B cell (primary cell): ENCODE measurements at regions not wholly inside any gene's neighbourhood (a gene's known extent, or its start where the extent isn't known, plus 50 kb on each side); places are given as distances from the start of the nearest gene placed in this dataset.

ENCODE experiments used
- ATAC-seq: fragments of 200-7000 bp; cut with Tn5 transposase; one replicate; pipeline ENCODE4 v1.10.0; 2021; ENCODE audit warnings: low read depth, mild to moderate bottlenecking, moderate number of reproducible peaks, moderate library complexity
- CTCF ChIA-PET: fragments of 350-600 bp; sonication (Branson Sonifier 250); formaldehyde crosslinking; loops from one replicate; lab custom pipeline; 2021; ENCODE audit warnings: antibody characterized with exemption, inconsistent platforms; lab: Charles Lee
- POLR2A ChIA-PET: fragments of 350-600 bp; sonication (Branson Sonifier 250); formaldehyde crosslinking; loops from one replicate; lab custom pipeline; 2021; ENCODE audit warnings: antibody characterized with exemption; lab: Charles Lee
- DNase-seq: peaks from one replicate; pipeline ENCODE4 v3.0.0; 2013
- H2AFZ ChIP-seq: 2 replicates; pipeline ENCODE4 v1.6.1; 2012; ENCODE audit warnings: mild to moderate bottlenecking, low read depth, low read length; ENCODE audit not compliant: insufficient read depth, poor library complexity, severe bottlenecking
- H3K27ac ChIP-seq, 2 donors: 1 replicate in 1 of 2; 2 replicates in 1 of 2; pipeline ENCODE4 v1.5.1; 2012 to 2013; ENCODE audit warnings: low read length in 2 of 2, mild to moderate bottlenecking in 2 of 2, moderate library complexity in 1 of 2
- H3K27me3 ChIP-seq, 4 experiments: fragments of 200-600 bp in 1 of 4; sonication (generic) in 1 of 4; replicated peaks in 1 of 4; 1 replicate in 2 of 4; 2 replicates in 2 of 4; pipeline versions ENCODE4 v1.6.1 to v1.7.0; 2013 to 2016; ENCODE audit warnings: low read length in 3 of 4, mild to moderate bottlenecking in 2 of 4, mixed read lengths in 1 of 4, moderate library complexity in 1 of 4; ENCODE audit not compliant: insufficient read depth in 4 of 4, control insufficient read depth in 3 of 4; ENCODE audit errors: control extremely low read depth in 1 of 4
- H3K36me3 ChIP-seq, 2 experiments: replicated peaks in 1 of 2; 1 replicate in 1 of 2; 2 replicates in 1 of 2; pipeline versions ENCODE4 v1.6.1 to v1.7.1; 2013; ENCODE audit warnings: low read length in 1 of 2; ENCODE audit not compliant: insufficient read depth in 2 of 2, control insufficient read depth in 1 of 2; ENCODE audit errors: control extremely low read depth in 1 of 2, extremely low read depth in 1 of 2
- H3K4me1 ChIP-seq, 2 donors: fragments of 200-600 bp in 1 of 2; sonication (generic) in 1 of 2; 1 replicate in 1 of 2; 2 replicates in 1 of 2; pipeline versions ENCODE4 v1.5.1 to v1.6.1; 2013 to 2017; ENCODE audit warnings: low read length in 2 of 2; ENCODE audit not compliant: control insufficient read depth in 2 of 2, insufficient read depth in 2 of 2
- H3K4me2 ChIP-seq: replicated peaks from 2 replicates; pipeline ENCODE3; 2012; ENCODE audit warnings: mild to moderate bottlenecking, low read depth, low read length; ENCODE audit not compliant: poor library complexity, severe bottlenecking
- H3K4me3 ChIP-seq, 5 experiments: fragments of 200-600 bp in 1 of 5; sonication (generic) in 1 of 5; 1 replicate in 3 of 5; 2 replicates in 2 of 5; pipeline versions ENCODE4 v1.5.1 to v1.7.0; 2011 to 2016; ENCODE audit warnings: low read length in 4 of 5, mild to moderate bottlenecking in 4 of 5, low read depth in 2 of 5, control low read depth in 1 of 5, moderate library complexity in 1 of 5; ENCODE audit not compliant: insufficient read depth in 1 of 5; ENCODE audit errors: control extremely low read depth in 1 of 5, extremely low read depth in 1 of 5
- H3K79me2 ChIP-seq: fragments of 200-600 bp; sonication (generic); one replicate; pipeline ENCODE4 v1.6.0; 2016; ENCODE audit warnings: low read length; ENCODE audit not compliant: control insufficient read depth, insufficient read depth
- H3K9ac ChIP-seq: fragments of 200-600 bp; sonication (generic); 2 replicates; pipeline ENCODE4 v1.6.1; 2017; ENCODE audit warnings: mild to moderate bottlenecking, low read length, moderate library complexity
- H3K9me3 ChIP-seq, 3 donors: one replicate each; pipeline versions ENCODE4 v1.6.1 to v1.7.1; 2013; ENCODE audit warnings: low read length in 2 of 3; ENCODE audit not compliant: control insufficient read depth in 2 of 3, insufficient read depth in 1 of 3; ENCODE audit errors: control extremely low read depth in 1 of 3
- H4K20me1 ChIP-seq: 2 replicates; pipeline ENCODE4 v1.6.0; 2012; ENCODE audit warnings: mild to moderate bottlenecking, low read length; ENCODE audit not compliant: insufficient read depth, control insufficient read depth, poor library complexity, severe bottlenecking
- H3K27ac Mint-ChIP-seq: one replicate; pipeline ENCODE4 v1.8.0; 2021; ENCODE audit warnings: mixed read lengths
- H3K27me3 Mint-ChIP-seq: one replicate; pipeline ENCODE4 v1.8.0; 2021; ENCODE audit warnings: mixed read lengths
- H3K4me1 Mint-ChIP-seq: one replicate; pipeline ENCODE4 v1.8.0; 2021; ENCODE audit warnings: mixed read lengths
- H3K4me3 Mint-ChIP-seq: one replicate; pipeline ENCODE4 v1.8.0; 2021; ENCODE audit warnings: mixed read lengths
- H3K9me3 Mint-ChIP-seq: one replicate; pipeline ENCODE4 v1.8.0; 2022; ENCODE audit warnings: mixed read lengths; ENCODE audit not compliant: insufficient read depth
- EZH2 ChIP-seq: IDR thresholded peaks from 2 replicates; pipeline ENCODE4 v1.6.1; 2012; ENCODE audit warnings: borderline replicate concordance, low read depth, mild to moderate bottlenecking, moderate library complexity, low read length; ENCODE audit not compliant: insufficient read depth, poor library complexity, severe bottlenecking
- WGBS: methylation state at CpG from one replicate; pipeline ENCODE4 v1.1.5; 2013; ENCODE audit warnings: missing lambda C conversion rate; ENCODE audit not compliant: insufficient coverage; 5-methylcytosine and 5-hydroxymethylcytosine counted together
- intact Hi-C: fragments of 100-400 bp; cut with micrococcal nuclease; formaldehyde crosslinking; loops from one replicate; pipeline ENCODE4 v1.10.0; 2022
- TF ChIP-seq, protein P1 (sequence below): fragments of 200-600 bp; IDR thresholded peaks from one replicate; pipeline ENCODE4 v1.8.0; 2022; ENCODE audit warnings: antibody characterized with exemption, mild to moderate bottlenecking

DNA sequence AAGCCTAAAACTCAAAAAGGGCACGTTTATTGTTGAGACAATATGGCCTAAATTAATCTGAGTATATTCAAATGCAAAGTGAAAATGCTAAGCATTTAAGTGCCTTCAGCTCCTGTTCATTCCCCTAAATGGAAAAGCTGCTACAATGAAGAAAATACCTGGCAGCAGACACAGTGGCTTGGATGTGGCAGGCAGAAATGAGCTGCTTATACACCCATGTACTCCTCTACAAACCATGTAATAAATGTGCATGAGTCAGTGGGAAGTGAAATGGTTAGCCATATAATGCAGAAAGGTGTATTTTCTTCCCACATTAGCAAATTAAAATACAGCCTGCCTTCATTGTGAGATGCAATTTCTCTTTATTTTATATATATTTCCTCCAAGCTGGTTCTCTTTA is 859.2 kb upstream of the SEMA6A start:
- H3K4me1 Mint-ChIP-seq, result no peaks in the 10 kb centered on the region
- Histone ChIP-seq H3K27me3 (no peaks in the 10 kb centered on the region), H3K27ac (no peak overlapping the region), H3K4me3 (no peak overlapping the region), H2AFZ (no peak overlapping the region), H3K9me3 (no peaks in the 10 kb centered on the region), H3K9ac (no peak overlapping the region), H3K4me2 (no peak overlapping the region), H3K79me2 (no peaks in the 10 kb centered on the region), H3K4me1 (no peaks in the 10 kb centered on the region), H4K20me1 (no peaks in the 10 kb centered on the region), H3K36me3 (no peaks in the 10 kb centered on the region)
- no peak for TF ChIP-seq EZH2
- TF ChIP-seq, protein P1, sequence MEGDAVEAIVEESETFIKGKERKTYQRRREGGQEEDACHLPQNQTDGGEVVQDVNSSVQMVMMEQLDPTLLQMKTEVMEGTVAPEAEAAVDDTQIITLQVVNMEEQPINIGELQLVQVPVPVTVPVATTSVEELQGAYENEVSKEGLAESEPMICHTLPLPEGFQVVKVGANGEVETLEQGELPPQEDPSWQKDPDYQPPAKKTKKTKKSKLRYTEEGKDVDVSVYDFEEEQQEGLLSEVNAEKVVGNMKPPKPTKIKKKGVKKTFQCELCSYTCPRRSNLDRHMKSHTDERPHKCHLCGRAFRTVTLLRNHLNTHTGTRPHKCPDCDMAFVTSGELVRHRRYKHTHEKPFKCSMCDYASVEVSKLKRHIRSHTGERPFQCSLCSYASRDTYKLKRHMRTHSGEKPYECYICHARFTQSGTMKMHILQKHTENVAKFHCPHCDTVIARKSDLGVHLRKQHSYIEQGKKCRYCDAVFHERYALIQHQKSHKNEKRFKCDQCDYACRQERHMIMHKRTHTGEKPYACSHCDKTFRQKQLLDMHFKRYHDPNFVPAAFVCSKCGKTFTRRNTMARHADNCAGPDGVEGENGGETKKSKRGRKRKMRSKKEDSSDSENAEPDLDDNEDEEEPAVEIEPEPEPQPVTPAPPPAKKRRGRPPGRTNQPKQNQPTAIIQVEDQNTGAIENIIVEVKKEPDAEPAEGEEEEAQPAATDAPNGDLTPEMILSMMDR, result no peak
- DNase-seq (no peak), ATAC-seq (no peak)
- ChIA-PET POLR2A (no interaction called here), CTCF (interaction anchor here (1.2 kb wide), 1 partner anchor 22 kb away, joined by 3 read pairs; no protein-coding TSS in a partner anchor)
- no peak overlapping the region for H3K4me3 Mint-ChIP-seq
- no peaks in the 10 kb centered on the region for H3K27me3 Mint-ChIP-seq
- H3K9me3 Mint-ChIP-seq, result no peaks in the 10 kb centered on the region
- intact Hi-C loops, result no loop called here
- WGBS, result 60% methylated on average over 1 of the region's 1 CpG
- no peak overlapping the region for H3K27ac Mint-ChIP-seq

DNA sequence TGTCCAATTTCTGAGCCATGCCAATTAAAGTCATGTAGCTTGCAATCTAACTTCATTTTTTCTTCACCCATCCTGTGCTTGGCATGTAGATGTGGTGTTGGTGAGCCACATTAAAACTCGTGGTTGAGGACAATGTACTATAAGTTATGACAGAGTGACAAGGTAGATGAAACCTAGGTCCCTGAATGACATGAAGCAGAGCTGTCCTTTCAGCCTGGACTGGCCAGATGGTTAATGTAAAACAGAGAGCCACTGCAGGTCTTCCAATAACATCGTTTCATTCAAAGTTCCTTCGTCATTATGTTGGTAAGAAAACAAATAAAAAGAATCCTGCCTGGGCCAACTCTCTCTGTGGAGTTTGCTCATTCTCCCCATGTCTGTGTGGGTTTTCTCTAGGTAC is 856.5 kb upstream of the SEMA6A start:
- no peak overlapping the region for H3K4me2 ChIP-seq
- H3K9me3 Mint-ChIP-seq, result no peaks in the 10 kb centered on the region
- H3K4me1 ChIP-seq, result no peaks in the 10 kb centered on the region
- no peaks in the 10 kb centered on the region for H3K27me3 Mint-ChIP-seq
- ChIA-PET POLR2A (no interaction called here), CTCF (no interaction called here)
- H3K4me3 ChIP-seq, result no peak overlapping the region
- H3K27me3 ChIP-seq, result no peaks in the 10 kb centered on the region
- WGBS, result 75% methylated on average over 2 of the region's 3 CpGs
- H3K9me3 ChIP-seq, result no peaks in the 10 kb centered on the region
- DNase-seq (no peak), ATAC-seq (no peak)
- no peaks in the 10 kb centered on the region for H3K4me1 Mint-ChIP-seq
- no peaks in the 10 kb centered on the region for H4K20me1 ChIP-seq
- no peak overlapping the region for H3K27ac Mint-ChIP-seq
- no peak overlapping the region for H3K9ac ChIP-seq
- no peak overlapping the region for H2AFZ ChIP-seq
- no peaks in the 10 kb centered on the region for H3K79me2 ChIP-seq
- no peaks in the 10 kb centered on the region for H3K36me3 ChIP-seq
- no peak overlapping the region for H3K4me3 Mint-ChIP-seq
- intact Hi-C loops, result no loop called here
- TF ChIP-seq, protein P1, result no peak
- no peak overlapping the region for H3K27ac ChIP-seq
